ENCODE measurements at regions not wholly inside any gene's neighbourhood (a gene's known extent, or its start where the extent isn't known, plus 50 kb on each side); places are given as distances from the start of the nearest gene placed in this dataset.
A peak's percentile ranks its signal among the peaks of the same experiment; 100 is the strongest.

DNA sequence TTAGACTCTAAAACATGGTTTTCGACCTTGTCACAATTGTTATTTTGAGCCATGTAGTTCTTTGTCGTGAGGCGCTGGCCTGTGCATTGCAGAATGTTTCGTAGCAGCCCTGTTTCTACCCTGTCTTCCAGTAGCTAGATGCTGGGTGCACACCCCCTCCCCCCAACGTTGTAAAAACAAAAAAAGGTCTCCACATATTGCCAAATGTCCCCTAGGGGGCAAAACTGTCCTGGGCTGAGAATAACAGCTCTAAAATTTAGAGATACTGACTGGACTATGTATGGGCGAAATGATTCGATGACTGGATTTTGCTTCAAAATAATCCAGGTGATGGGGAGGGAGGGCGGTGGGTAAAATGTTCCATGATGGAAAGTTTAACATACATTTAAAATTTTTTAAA is 126.1 kb upstream of the FUT8 start:
- DNase-seq: no peak

DNA sequence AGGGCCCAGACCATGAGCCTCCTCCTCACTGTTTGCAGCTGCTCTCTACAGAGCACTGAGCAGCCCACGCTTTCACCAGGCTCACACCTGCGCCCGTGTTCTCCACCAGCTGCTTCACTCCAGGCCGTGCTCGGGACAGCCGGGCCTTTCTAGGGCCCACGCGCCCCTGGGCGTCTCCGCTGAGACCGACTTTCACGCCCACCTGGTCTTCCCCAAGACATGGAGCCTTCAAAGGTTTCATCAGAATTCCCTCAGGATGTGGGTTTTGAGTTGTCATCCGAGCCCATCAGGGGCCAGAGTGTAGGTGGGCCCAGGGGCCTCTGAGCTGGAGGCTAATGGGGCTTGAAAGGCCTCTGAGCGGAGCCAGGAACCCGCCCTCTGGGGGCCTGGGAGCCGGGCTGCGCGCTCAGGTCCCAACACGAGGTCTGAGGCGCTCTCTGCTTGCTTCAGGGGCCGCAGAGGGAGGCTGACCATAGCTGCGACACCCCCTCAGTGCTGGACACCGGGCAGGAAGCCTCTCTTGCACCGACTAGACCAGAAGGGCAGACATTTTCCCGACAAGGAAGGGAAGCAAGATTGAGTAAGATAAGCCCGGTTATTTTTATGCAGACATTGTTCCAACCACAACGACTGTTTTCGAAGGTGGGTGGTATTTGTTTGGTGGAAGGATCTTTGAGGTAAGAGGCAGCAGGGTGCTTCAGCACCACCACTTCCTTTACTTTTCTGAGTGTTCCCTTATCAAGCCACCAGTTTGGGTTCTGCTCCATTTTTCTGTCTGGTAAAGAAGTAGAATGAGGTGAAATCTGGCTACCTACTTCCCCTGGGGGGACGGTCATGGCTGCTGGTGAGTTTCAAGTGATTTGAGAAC is 125.0 kb upstream of the FUT8 start:
- DNase-seq: peak; percentile 64

DNA sequence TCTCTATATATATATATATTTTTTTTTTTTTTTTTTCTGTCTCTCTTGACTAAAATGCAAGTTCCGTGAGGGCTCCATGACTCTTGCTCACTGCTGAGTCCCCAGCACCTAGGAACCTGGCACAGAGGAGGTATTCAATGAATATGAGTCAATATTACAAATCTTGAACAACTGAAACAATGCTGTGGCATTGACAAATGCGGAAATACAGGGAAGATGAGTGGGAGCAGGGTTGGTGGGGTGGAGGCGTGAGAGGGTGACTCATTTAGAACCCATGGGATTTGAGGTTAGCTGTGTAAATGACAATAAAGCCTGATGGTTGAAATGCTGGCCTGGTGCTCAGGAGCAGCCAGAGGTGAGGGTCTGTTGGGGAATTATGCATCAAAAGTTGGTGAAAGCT is 121.7 kb upstream of the FUT8 start:
- DNase-seq: no peak

DNA sequence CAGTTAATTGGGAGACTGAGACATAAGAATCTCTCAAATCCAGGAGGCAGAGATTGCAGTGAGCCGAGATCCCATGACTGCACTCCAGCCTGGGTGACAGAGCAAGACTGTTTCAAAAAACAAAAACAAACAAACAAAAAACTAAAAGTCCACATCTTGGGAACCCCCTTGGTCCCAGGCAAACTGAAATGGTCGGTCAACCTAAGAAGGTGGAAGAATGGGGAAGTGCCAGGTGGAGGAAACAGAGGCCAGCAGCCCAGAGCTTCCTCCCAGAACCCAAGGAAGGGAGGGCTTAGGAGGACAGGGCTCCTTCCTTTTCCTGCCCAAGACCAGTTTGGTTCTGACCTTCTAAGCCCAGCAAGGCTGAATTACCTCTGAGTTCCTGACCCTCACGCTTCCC is 121.0 kb upstream of the FUT8 start:
- DNase-seq: no peak

DNA sequence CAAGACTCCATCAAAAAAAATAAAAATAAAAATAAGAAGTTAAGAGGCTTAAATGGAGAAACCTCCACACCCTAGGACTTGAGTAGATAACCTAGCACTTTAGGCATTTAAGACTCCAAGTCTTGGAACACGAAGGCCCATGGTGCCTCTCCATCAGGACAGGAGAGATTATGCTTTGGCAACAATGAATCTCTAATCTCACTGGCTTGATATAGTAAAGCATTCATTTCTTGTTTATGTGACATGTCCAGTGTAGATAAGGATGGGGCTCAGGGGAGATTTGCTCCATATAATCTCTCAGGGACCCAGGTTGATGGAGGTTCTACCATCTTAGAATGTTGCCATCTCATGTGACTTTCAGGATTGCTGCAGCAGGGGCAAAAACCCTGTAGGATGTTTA is 117.7 kb upstream of the FUT8 start:
- DNase-seq: no peak

DNA sequence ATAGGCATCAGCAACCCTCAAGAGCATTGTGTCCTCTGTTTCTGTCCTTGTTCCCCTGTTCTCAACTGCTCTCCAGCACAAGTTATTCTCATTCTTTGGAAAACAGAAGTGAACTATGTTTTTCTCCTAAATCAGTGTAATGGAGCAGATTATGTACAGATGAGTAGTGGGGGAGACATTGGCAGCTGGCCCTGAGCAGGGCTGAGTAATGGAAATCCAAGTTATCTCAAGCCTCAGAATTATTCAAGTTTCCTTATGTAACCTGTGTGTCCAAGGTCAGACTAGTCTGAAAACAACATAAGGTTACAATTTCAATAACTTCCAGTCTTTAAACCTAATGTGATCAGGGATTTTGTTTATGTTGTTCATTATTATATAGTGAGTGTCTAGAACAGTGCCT is 116.1 kb upstream of the FUT8 start:
- no peak for DNase-seq

DNA sequence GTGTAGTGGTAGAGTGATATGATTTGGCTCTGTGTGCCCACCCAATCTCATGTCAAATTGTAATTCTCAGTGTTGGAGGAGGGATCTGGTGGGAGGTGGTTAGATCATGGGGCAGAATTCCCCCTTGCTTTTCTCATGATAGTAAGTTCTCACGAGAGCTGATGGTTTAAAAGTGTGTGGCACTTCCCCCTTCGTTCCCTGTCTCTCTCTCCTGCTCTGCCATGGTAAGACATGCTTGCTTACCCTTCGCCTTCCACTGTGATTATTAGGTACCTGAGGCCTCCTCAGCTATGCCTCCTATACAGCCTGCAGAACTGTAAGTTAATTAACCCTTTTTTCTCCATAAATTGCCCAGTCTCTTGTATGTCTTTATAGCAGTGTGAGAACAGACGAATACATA is 115.7 kb upstream of the FUT8 start:
- no peak for DNase-seq

DNA sequence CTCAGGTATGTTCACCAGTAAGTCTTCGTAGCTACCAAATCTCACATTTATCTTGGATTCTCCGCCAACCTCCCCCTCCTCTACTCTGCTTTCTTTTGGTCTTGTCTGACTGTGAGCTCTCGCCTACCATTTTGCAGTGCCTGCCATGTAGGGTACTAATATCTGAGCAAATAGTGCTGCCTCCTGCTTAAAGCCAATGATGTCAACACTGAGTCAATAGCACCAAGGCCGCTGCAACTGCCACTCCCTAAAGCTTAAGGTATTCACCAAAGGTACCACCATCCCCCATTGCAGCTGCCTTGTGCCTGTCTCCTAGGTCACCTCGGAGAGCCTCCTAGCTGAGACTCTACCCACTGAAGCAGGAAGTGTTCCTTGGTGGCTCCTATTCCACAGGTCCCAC is 114.8 kb upstream of the FUT8 start:
- no peak for DNase-seq

DNA sequence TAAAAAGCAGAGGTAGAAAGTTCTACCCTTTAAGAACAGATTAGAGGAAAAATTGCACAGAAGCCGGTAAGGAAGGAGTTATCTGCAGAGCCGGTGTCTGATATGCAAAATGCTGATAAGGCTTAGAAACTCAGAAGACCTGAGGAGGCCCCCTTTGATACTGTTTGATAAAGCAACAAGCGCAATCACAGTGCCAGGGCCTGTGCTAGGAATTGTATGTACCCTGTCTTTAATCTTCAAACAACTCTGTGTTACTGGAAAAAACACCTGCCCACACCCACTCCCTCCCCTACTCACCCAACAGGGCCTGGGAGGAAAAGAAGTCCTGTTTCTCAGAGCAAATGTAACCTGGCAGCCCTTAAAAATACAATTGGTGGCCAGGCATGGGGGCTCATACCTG is 112.7 kb upstream of the FUT8 start:
- DNase-seq: no peak

DNA sequence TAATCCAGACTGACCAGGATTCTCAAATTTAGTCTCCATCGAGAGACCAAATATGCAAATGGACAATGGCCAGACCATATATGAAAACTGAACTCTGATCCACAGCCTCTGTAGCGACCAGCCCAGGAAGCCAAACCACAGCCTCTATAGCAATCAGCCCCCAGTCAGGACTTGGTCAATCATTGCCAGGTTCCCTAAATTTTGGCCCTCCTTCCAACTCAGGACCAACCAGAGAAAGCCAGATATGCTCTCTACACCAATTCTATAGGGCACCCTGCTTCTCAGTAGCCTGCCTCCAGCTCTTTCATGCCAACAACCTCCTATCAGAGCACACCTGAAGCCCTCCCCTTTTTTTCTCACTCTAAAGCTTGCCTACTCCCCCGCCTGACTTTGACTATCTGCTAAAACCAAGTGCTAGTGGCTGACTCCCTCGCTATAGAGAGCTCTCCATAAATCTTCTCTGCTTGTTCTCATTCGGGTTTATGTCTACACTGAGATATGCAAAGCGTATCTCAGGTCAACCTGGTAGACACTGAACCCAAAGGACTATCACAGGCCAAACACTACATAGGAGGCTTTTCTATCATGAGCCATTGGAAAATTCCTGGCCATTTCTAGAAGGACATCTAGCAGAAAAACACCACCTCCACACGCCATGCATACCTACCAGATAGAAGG is 110.5 kb upstream of the FUT8 start:
- DNase-seq: no peak

DNA sequence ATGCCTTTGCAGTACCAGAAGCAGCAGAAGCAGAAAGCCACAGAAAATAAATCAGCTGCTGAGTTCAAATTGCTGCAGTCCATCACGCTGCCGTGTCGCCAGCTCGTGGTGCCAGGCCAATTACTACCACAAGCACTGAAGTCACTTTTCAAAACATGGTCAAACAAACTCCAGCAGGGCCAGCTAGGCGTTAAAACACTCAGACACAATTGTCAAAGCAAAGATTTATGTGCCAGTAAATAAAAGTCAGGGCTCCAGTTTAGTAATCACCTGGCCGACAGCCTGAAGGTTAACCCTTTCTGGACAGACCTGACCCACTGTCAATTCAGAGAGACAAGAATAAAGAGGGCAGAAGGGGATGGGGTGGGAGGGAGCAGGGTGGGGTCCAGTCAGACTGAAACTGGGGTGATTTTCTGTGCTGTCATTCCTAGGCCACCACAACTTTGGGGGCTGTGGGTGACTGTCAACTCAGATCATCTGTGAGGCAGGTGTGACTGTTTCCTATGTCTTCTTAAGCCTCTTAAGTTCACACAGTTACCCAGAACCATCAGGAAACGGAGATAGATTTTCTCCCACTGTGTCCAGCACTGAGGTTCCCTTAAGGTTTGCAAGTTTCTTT is 109.8 kb upstream of the FUT8 start:
- DNase-seq: no peak

DNA sequence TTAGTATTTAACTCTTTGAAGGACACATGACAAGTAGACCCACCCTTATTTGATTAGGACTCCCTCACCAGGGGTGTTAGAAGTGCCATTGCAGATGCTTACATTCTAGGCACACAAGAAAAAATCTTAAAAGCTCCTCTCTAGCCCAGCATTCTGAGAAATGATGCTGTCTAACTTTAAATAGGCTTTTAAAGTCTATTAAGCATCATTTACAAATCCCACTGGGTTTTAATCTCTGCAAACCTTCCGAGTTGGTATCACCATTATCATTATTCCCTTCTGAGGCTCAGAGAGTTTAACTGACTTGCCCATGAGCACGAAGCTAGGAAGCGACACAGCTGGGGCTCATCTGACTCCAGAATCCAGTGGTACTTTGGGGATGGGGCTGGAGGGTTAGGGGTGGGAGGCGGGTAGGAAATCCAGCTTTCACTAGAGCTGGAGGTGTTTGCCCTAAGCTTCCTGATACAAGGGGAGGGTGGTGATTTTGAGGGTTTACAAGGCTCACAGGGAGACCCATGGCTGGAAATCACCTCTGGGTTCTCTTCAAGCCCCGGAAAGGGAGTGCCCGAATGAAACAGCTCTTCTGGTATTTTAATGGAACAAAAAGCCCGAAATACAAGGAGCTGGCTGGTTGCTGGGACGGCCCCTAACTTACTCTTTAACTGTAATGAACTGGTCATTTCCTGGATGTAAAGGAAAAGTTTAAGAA is 109.2 kb upstream of the FUT8 start:
- DNase-seq: no peak

DNA sequence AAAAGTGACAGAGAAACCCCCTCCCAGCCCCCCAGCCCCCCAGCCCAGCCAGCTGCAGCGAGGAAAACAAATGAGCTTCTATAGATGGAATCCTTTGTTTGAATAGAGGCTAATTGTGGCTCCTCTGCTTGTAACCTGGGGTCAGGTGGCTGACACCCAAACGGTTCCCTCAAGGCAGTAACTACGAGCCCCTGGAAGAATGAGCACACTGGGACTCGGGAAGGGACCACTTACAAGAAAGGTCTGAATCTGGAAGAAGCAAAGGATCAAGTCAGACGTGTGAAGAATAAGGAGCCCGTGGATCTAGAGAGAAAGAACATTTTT is 108.7 kb upstream of the FUT8 start:
- DNase-seq: no peak

DNA sequence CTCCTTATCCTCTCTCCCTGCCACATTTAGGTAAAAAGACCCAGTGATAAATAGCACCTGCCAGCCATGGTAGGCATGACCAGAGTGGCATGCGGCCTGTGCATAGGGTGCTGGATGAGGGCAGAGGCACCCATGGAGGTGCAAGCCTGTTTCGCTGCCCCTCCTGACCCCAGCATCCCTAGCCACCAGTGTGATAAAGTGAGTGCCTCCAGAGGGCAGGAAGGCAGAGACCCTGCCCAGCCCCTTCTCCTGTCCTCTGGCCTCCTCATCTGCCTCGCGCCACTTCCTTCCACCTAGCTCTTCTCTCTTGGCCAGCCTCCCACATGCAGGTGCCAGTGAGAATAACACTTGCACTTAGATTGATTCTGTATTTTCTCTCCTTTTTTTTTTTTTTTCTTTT is 108.3 kb upstream of the FUT8 start:
- DNase-seq: no peak

DNA sequence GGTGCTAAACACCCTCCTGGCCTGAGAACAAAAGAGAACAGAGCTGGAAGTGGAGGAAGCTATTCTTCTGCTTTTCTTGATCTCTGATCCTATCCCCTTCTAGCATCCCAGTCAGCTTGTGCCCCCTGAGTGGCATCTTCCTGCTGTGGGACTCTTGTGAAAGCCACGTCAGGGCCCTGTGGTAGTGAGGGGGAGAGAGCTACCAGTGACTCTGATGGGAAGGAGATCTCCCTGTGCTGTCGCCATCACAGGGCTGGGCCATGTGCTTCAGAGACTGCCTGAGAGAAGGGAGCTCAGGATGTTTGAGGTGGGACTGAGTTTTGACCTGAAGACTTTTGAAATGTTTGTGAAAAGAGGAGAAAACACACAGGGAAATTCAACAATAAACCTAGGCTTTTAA is 107.6 kb upstream of the FUT8 start:
- DNase-seq: no peak

DNA sequence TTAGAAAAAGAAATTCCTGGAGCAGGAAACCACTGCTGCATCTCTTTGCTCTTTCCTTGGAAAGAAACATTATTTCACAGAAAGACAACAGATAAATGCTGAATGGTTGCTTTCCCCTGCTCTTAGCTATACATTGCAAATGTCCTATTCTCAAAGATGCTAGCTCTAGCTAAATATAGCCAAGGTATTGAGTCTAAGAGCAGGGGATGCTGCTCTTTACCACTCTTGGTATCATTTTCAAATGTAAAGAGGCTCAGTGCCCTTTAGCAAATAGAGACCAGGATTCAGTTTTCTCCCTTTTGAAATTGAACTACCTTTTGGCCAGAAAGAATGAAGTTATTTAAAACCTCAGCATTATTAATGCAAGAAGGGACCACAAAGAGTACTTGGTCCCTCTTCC is 104.0 kb upstream of the FUT8 start:
- no peak for DNase-seq

DNA sequence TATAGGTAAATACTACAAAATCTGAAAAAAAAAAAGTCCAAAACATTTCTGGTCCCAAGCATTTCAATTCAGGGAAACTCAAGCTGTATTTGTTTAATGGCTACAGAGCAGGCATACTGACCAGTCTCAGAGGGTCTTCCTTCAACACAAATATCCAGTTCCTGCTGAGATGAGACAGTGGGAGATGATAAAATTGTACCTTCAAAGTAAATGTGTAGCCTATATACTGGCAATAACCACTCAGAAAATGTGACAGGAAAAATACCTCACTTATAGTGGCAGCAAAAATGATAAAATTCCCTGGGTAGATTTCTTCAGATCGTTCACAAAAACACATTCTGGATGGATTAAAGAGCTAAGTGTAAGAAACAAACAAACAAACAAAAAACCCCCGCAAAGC is 102.0 kb upstream of the FUT8 start:
- DNase-seq: no peak

DNA sequence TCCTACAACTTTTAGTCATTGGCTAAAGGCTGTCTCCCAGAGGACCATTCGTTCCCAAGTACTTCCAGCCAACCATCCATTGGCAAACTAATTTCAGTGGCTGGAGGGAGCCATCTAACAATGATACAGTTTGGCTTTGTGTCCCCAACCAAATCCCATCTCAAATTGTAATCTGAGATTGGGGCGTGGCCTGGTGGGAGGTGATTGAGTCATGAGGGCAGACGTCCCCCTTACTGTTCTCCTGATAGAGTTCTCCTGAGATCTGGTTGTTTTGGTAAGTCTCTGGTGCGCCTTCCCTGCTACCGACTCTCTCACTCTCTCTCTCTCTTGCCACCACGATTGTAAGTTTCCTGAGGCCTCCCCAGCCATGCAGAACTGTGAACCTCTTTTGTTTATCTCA is 99.7 kb upstream of the FUT8 start:
- no peak for DNase-seq

DNA sequence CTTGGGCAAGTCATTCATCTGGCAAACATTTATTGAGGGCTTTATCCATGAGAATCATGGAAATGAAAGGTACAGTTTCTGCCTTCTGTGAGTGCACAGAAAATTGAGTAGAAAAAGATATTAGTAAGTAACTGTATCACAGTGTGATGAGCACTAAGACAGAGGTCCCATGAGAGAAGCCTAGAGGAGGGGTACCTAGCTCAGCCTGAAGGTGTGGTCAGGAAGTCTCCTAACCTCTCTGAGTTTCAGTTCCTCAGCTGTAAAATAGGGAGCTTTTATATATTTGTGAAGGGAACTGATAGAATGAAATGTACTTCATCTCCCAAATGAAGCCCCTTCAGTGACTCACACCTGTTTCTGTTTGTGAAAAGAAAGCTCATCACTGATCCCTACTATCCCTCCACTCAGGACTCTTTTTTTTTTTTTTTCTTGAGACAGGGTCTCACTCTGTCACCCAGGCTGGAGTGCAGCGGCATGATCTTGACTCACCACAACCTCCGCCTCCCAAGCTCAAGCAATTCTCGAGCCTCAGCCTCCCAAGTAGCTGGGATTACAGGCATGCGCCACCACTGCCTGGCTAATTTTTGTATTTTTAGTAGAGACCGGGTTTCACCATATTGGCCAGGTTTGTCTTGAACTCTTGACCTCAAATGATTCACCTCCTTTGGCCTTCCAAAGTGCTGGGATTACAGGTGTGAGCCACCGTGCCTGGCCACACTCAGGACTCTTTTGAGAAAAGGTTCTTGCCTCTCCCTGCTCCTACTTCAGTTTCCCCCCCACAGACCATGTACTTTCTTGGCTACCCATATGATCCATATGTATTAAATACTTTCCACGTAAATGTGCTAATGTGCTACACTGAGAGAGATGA is 93.7 kb upstream of the FUT8 start:
- no peak for DNase-seq

DNA sequence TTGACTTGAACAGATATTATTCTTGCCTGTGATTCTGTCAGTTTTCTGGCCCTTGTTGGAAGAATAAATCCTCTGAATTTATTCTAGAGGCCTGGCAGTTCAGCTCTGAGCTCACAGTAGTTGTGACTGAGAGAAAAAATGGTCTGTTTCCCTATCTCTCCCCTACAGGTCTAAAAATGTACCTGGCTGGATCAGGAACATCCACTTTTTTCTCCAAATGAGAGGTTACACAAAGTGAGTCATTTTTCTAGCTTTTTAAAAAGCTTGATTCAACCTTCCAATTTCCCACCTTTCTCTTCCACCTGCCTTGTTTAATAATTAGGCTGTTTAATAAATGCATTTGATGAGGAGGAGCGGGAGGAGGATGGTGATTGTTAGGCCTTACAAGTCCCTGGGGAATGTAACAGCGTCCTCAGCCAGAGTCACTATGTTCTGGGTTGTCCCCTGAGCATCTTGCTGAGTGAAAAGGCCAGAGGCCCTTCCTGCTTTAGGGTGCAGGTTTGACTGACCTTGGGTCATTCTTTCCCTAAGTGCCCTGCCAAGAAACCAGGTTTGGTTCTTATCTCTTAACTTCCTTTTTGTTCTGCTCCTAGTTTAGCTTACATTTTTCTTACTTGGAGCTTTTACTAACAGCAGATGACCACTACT is 91.7 kb upstream of the FUT8 start:
- no peak for DNase-seq

DNA sequence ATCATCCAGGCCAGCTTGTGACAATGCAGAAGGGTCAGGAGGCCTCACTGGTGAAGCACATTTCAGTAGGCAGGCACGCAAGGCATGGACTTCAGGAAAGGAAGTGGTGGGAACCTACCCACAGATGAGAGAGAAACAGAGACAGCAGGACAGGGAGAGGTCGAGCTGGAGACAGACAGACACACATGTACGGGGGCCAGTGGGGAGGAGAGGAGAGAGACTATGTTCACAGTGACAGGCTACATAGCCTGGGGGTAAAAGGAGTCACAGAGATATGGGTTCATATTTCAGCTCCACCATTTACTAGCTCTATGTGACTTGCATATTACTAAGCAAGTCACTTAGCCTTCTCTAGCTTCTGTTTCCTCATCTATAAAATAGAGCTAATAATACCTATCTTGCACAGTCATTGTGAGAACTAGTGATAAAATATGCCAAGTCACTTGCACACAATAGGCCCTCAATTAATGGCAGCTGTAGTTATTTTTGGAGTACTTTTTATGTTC is 91.1 kb upstream of the FUT8 start:
- DNase-seq: no peak

DNA sequence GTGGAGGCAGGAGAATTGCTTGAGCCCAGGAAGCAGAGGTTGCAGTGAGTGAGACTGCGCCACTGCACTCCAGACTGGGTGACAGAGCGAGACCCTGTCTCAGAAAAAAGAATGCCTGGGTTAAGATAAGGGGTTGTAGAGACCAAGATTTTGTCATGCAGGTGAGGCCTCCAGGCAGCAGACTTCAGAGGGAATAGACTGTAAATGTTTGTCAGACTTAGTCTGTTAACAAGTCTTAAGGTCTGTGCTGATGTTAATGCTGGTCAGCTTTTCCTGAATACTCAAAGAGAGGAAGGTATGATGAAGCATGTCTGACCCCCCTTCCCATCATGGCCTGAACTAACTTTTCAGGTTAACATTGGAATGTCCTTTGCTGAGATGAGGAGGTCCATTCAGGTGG is 83.0 kb upstream of the FUT8 start:
- no peak for DNase-seq

Data from central memory CD4-positive, alpha-beta T cell (primary cell).